Ramos (cell line): ENCODE measurements at regions not wholly inside any gene's neighbourhood (a gene's known extent, or its start where the extent isn't known, plus 50 kb on each side); places are given as distances from the start of the nearest gene placed in this dataset.

Source experiments
- in situ Hi-C: fragments of 300-500 bp; cut with MboI; formaldehyde crosslinking; loops from one replicate; pipeline ENCODE4 v1.14.3; 2022; ENCODE audit warnings: low sequenced_read_pairs; ENCODE audit not compliant: unreplicated experiment

DNA sequence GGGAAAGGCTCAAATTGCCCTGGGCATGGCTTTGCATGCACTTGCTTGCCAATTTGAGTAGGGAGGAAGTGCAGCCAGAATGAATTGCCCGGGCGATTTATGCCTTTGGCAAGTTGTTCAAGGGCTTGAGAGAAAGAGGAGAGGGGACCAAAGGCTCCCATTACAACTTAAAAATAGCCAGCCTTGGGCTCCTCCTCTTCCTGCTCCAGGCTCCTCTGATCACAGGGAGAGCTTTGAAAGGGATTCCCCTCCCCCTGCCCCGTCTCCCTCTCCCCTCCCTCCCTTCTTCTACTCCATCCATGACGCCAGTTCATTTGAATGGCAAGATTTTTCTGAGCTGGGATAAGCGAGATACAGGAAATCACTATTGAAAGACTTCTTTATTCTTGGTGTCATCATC lies 304.9 kb upstream of the JAG1 start:
- in situ Hi-C loops: no loop called here

- in situ Hi-C loops: no loop called here
Measured at GRCh38 chr20:10982692-10983091, 308.9 kb upstream of the JAG1 start.

GRCh38 chr20:10984294-10984693 lies 310.5 kb upstream of the JAG1 start:
- in situ Hi-C loops: no loop called here

GRCh38 chr20:10984913-10985312 lies 311.1 kb upstream of the JAG1 start:
- in situ Hi-C loops: no loop called here

GRCh38 chr20:10985536-10985935 lies 311.7 kb upstream of the JAG1 start:
- in situ Hi-C loops: no loop called here

DNA sequence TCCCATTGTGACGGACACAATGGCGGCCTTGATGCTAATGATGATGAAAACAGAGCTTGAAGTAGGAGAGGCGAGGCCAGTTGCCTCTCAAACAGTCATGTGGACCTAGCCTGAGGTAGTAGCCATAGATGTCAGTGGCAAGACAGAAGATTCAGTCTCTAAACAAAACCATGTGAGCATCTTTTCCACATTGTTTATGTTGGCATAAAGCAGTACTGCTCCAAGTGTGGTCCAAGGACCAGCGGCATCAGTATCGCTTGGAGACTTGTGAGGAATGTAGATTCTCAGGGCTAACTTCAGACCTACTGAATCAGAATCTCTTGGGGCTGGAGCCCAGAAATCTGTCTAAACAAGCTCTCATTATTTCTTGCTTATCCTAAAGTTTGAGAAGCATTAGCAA lies 312.8 kb upstream of the JAG1 start:
- in situ Hi-C loops: no loop called here

DNA sequence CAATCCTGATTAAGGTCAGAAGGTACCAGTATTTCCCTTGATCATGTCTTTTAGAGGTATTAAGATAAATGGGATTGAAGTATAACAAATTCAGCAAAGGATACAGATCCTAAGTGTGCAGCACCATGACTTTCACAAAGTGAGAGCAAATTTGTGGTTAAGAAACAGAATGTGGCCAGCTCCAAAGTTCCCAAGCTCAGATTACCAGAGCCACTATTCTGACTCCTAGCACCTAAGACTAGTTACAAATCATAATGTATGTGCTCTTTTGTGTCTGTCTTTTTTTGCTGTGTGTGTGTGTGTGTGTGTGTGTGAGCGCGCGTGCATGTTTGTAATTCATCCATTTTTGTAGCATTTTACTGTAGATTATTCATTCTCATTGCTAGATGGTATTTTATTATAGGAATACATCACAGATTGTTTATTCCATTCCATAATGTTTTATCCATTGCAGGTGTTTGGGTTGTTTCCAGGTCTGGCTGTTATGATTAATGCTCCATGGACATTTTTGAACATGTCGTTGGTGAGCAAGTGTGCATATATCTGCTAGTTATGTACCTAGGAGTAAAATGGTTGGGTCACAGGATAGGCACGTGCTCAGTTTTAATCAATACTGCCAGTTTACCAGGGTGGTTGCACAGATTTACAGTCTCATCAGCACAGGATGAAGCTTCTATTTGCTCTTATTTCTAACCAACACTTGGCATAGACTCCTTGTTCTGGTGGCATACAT lies 314.0 kb upstream of the JAG1 start:
- in situ Hi-C loops: no loop called here

- in situ Hi-C loops: no loop called here
Measured at GRCh38 chr20:10990625-10991382, 317.0 kb upstream of the JAG1 start.

DNA sequence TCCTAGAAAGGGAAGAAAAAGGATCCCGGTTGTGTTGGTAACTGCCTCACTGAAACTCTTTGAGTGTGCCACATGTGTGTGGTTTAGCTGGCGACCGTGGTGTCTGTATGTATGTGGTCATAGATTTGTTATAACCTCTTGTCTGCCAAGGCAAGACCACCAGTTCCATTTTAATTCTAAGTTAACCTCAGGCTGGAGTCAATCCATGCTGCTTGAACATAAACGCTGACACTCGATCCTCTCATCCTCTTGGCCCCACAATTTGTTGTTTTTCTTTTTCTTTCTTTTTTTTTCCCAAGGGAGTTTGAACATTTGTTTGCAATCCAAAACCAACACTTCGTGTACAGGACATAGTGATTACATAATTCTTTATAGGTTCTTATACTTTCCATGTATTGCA lies 318.9 kb upstream of the JAG1 start:
- in situ Hi-C loops: no loop called here

DNA sequence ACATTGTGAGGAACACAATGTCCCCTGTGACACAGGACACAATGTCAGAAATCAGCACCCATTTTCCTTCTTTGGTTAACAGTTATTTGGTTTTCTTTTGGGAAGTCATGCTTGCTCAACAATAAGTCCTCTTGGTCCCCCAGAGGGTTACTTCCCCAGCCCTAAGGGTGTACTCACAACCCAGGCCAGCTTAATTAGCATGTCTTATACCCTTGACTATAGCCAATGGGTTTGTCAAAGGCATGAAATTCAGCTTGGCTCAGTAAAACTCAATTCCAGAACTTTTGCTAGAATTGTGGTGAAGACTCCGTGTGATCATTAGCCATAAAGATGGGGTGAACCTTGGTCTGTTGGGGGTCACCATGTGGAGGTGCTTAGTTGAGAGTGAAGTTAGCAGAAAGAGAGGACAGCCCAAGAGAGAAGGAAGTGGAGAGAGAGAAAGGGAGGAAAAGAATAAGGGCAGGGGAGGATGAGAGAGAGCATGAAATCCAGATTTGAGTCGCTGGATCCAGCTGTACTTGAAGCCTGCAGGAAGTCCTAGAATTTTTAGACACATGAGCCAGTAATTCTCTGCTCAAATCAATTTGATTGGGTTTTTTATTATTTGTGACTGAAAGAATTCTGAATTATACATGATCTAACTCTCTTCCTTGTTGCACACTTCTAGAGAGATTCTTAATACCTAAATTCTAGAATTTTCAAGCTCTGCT lies 321.3 kb upstream of the JAG1 start:
- in situ Hi-C loops: no loop called here

GRCh38 chr20:10998476-10998875 lies 324.7 kb upstream of the JAG1 start:
- in situ Hi-C loops: no loop called here

- in situ Hi-C loops: no loop called here
Measured at GRCh38 chr20:11000416-11000815, 326.6 kb upstream of the JAG1 start.

- in situ Hi-C loops: no loop called here
Measured at GRCh38 chr20:11001302-11001701, 327.5 kb upstream of the JAG1 start.

DNA sequence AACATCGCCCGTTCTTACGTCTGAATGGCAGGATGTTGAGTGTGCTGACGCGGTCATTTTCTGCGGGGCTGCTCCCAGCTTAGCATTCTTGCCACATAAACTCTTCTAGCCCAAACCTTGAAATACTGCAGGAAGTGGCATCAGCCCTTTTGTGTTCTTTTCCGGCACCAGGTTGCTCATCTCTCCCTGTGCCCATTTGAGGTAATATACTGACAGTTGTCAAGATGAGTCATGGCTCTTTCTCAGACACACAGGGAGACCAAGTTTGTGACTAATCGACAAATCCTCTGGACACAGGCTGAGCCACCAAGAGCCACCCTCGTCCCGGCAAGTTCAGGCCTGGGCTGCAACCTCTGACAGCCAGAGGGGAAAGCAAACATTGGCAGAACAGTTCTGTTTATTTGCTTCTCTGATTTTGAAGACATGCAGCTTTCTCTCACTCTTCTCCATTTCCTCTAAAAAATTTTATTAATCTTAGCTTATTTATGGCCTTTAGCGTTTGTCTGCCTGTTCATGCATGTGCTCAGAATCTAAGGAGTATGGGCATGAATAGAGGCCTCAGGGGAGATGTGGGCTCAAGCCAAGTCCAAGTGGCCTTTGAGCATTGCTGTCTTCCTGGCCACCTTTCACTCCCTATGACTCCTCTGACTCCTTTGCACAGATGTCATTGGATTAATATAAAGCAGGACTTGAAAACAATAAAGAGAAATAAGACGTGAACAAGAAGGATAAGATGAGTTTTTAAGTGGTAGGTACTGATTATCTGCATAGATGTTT lies 328.2 kb upstream of the JAG1 start:
- in situ Hi-C loops: no loop called here

- in situ Hi-C loops: no loop called here
Measured at GRCh38 chr20:11003341-11003740, 329.5 kb upstream of the JAG1 start.

DNA sequence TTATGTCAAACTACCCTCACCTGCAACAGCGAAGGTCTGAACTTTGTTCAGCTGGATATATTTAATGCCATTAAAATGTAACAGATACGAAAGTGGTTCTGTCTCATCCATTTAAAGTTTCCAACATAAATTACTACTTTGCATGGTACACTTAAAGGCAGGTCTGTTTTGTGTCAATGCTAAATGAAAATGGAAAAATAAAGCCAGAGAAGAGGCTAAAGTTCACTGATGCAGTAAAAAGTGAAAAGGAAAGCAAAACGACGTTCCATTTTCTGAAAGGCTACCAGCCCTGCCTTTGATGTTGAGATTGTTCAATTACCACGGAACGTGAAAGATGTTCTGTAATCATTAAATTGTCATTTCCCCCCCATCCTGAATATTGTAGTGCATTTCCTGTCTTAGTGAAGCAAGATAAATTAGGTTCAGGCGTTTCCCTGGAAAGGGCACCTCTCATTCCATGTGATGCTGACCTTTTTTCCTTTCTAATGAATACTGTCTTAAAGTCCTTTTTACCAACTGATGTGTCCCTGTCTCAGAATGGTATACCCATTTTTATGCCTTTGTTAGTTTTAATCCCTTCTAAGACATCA lies 334.7 kb upstream of the JAG1 start:
- in situ Hi-C loops: no loop called here

DNA sequence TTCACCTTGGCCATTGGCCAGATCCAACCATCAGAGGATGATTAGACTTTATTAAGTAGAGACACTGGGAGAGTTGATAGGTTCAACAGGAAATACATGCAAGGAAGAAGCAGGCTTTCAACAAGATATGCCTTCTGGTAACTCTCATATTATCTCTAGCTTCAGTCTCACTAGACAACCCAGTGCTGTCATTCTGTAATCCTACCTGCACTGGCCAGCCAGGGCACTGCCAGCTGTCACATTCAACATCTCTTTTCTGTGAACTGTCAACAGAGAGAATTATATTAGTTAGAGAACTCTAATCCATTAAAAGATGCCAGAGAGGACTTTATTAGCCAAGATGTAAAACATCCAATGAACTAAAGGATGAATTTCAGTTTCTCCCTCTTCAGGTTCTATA lies 337.9 kb upstream of the JAG1 start:
- in situ Hi-C loops: no loop called here

DNA sequence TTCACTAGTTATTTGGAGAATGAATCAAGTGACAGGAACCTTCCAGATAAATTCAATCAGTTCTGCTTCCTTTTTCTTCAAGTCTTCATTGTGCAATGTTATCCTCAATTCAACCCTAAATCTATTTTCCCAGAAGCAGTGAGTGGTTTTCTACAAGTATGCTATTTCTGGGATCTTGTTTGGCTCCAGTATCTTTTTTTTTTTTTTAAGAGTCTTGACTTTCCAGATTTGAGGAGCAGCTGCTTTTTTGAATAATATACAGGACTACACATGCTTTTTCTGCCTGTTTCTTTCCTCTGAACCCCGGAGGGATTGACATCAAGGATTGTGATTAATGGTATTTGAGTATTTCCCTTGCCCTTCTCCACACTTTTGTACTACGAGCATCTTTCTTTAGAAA lies 339.2 kb upstream of the JAG1 start:
- in situ Hi-C loops: no loop called here

GRCh38 chr20:11013801-11014200 lies 340.0 kb upstream of the JAG1 start:
- in situ Hi-C loops: no loop called here

DNA sequence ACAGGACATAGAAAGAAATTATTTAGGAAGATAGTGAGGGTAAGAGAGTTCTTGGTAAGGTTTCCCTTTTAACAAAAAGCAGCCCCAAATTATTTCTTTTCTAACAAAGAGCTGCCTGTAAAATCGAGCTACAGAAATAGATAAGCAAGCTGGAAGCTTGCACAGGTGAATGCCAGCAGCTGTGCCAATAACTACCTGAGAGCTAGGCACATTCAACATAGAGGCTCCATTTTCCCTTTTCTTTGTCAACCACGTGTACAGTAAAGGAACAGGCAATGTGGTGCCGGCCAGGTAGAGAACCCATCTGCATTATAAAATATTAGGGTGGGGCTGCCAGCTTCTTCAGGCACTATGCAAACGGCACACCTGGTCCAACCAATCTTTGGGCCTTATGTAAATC lies 341.6 kb upstream of the JAG1 start:
- in situ Hi-C loops: no loop called here
